Mammary epithelial cell (primary cell): ENCODE measurements at regions not wholly inside any gene's neighbourhood (a gene's known extent, or its start where the extent isn't known, plus 50 kb on each side); places are given as distances from the start of the nearest gene placed in this dataset.

Experiments
- CTCF ChIP-seq, 2 donors: IDR thresholded peaks in 1 of 2; conservative IDR thresholded peaks in 1 of 2; 2 replicates each; pipeline ENCODE4 v1.5.1; 2011 to 2012; ENCODE audit warnings: inconsistent platforms in 2 of 2, low read length in 2 of 2, mild to moderate bottlenecking in 2 of 2, control low read depth in 1 of 2, low read depth in 1 of 2; ENCODE audit not compliant: insufficient read depth in 1 of 2; ENCODE audit errors: extremely low read depth in 1 of 2
- EZH2 ChIP-seq: IDR thresholded peaks from 2 replicates; pipeline ENCODE4 v1.6.1; 2012; ENCODE audit warnings: low read length, inconsistent platforms, borderline replicate concordance

GRCh38 chr3:150296966-150297365 lies 111.1 kb upstream of the TSC22D2 start:
- TF ChIP-seq CTCF (conservative IDR thresholded peaks at IDR 0.05 in 1 of 2, IDR thresholded peaks at IDR 0.05 in 1 of 2; ENCODE audit: extremely low read depth in 1 of 2, insufficient read depth in 1 of 2, low read depth in 1 of 2, low read length in 2 of 2) (no peak), EZH2 (no peak)
